ENCODE measurements at regions not wholly inside any gene's neighbourhood (a gene's known extent, or its start where the extent isn't known, plus 50 kb on each side); places are given as distances from the start of the nearest gene placed in this dataset.

GRCh38 chr16:85495823-85496538, 117.1 kb upstream of the GSE1 start:
- H3K23ac ChIP-seq (ENCODE audit: low read length) = no peak overlapping the region
- no peak overlapping the region for H3K4me3 ChIP-seq (ENCODE audit: low read length)
- no peak overlapping the region for H4K8ac ChIP-seq (ENCODE audit: low read depth, low read length)
- peaks cover 5% of the 10 kb centered on the region for H3K4me1 ChIP-seq (ENCODE audit: control insufficient read depth, low read depth, low read length)
- no peaks in the 10 kb centered on the region for H3K27me3 ChIP-seq (ENCODE audit: insufficient read depth, low read length, poor library complexity)
- H3K56ac ChIP-seq (ENCODE audit: low read length) = no peak overlapping the region
- H3K4me2 ChIP-seq (ENCODE audit: low read length) = no peak overlapping the region
- no peaks in the 10 kb centered on the region for H3K79me1 ChIP-seq (ENCODE audit: low read length)
- H3K9ac ChIP-seq (ENCODE audit: low read length) = no peak overlapping the region
- H3K36me3 ChIP-seq (ENCODE audit: control insufficient read depth, insufficient read depth, low read length) = no peaks in the 10 kb centered on the region
- H2BK5ac ChIP-seq (ENCODE audit: low read length) = no peak overlapping the region
- H2BK15ac ChIP-seq (replicated peaks; ENCODE audit: low read depth) = no peak overlapping the region
- no peak overlapping the region for H3K4ac ChIP-seq (ENCODE audit: low read depth, low read length)
- H4K5ac ChIP-seq (ENCODE audit: low read length) = no peak overlapping the region
- DNase-seq = no peak
- no peak overlapping the region for H3K18ac ChIP-seq (ENCODE audit: low read length)
- no peak overlapping the region for H2AK5ac ChIP-seq (ENCODE audit: low read length)
- H3K27ac ChIP-seq (ENCODE audit: low read depth, low read length) = no peak overlapping the region
- H3K79me2 ChIP-seq (ENCODE audit: control insufficient read depth, insufficient read depth, low read length) = no peaks in the 10 kb centered on the region
- H2BK120ac ChIP-seq (ENCODE audit: low read depth, low read length) = no peak overlapping the region
- WGBS (ENCODE audit: extremely low coverage, insufficient coverage, low lambda C conversion rate) = no CpG with 5 or more reads among the region's 40 CpGs

GRCh38 chr16:85497622-85498314, 115.4 kb upstream of the GSE1 start:
- no CpG with 5 or more reads among the region's 17 CpGs for WGBS (ENCODE audit: extremely low coverage, insufficient coverage, low lambda C conversion rate)
- no peak overlapping the region for H4K5ac ChIP-seq (ENCODE audit: low read length)
- H3K4me1 ChIP-seq (ENCODE audit: control insufficient read depth, low read depth, low read length) = no peaks in the 10 kb centered on the region
- no peak overlapping the region for H3K4ac ChIP-seq (ENCODE audit: low read depth, low read length)
- H4K8ac ChIP-seq (ENCODE audit: low read depth, low read length) = no peak overlapping the region
- H2BK15ac ChIP-seq (replicated peaks; ENCODE audit: low read depth) = no peak overlapping the region
- H2BK5ac ChIP-seq (ENCODE audit: low read length) = no peak overlapping the region
- no peak overlapping the region for H3K18ac ChIP-seq (ENCODE audit: low read length)
- no peaks in the 10 kb centered on the region for H3K79me2 ChIP-seq (ENCODE audit: control insufficient read depth, insufficient read depth, low read length)
- H3K9ac ChIP-seq (ENCODE audit: low read length) = no peak overlapping the region
- no peak overlapping the region for H2BK120ac ChIP-seq (ENCODE audit: low read depth, low read length)
- H3K27me3 ChIP-seq (ENCODE audit: insufficient read depth, low read length, poor library complexity) = no peaks in the 10 kb centered on the region
- no peaks in the 10 kb centered on the region for H3K36me3 ChIP-seq (ENCODE audit: control insufficient read depth, insufficient read depth, low read length)
- H3K4me2 ChIP-seq (ENCODE audit: low read length) = no peak overlapping the region
- H3K56ac ChIP-seq (ENCODE audit: low read length) = no peak overlapping the region
- no peak overlapping the region for H2AK5ac ChIP-seq (ENCODE audit: low read length)
- H3K79me1 ChIP-seq (ENCODE audit: low read length) = no peaks in the 10 kb centered on the region
- H3K4me3 ChIP-seq (ENCODE audit: low read length) = no peak overlapping the region
- no peak overlapping the region for H3K27ac ChIP-seq (ENCODE audit: low read depth, low read length)
- DNase-seq = no peak
- no peak overlapping the region for H3K23ac ChIP-seq (ENCODE audit: low read length)

- Histone ChIP-seq H4K8ac (ENCODE audit: low read depth, low read length) (no peak overlapping the region), H3K18ac (ENCODE audit: low read length) (no peak overlapping the region), H3K23ac (ENCODE audit: low read length) (no peak overlapping the region), H3K4me1 (ENCODE audit: control insufficient read depth, low read depth, low read length) (no peaks in the 10 kb centered on the region), H3K36me3 (ENCODE audit: control insufficient read depth, insufficient read depth, low read length) (no peaks in the 10 kb centered on the region), H2BK15ac (replicated peaks; ENCODE audit: low read depth) (no peak overlapping the region), H2AK5ac (ENCODE audit: low read length) (no peak overlapping the region), H2BK120ac (ENCODE audit: low read depth, low read length) (no peak overlapping the region), H4K5ac (ENCODE audit: low read length) (no peak overlapping the region), H3K56ac (ENCODE audit: low read length) (no peak overlapping the region), H2BK5ac (ENCODE audit: low read length) (no peak overlapping the region), H3K79me2 (ENCODE audit: control insufficient read depth, insufficient read depth, low read length) (no peaks in the 10 kb centered on the region), H3K27me3 (ENCODE audit: insufficient read depth, low read length, poor library complexity) (no peaks in the 10 kb centered on the region), H3K4ac (ENCODE audit: low read depth, low read length) (no peak overlapping the region), H3K4me3 (ENCODE audit: low read length) (no peak overlapping the region), H3K9ac (ENCODE audit: low read length) (no peak overlapping the region), H3K27ac (ENCODE audit: low read depth, low read length) (no peak overlapping the region), H3K4me2 (ENCODE audit: low read length) (no peak overlapping the region), H3K79me1 (ENCODE audit: low read length) (no peaks in the 10 kb centered on the region)
- DNase-seq = no peak
- WGBS (ENCODE audit: extremely low coverage, insufficient coverage, low lambda C conversion rate) = no CpG with 5 or more reads among the region's 8 CpGs
Observed at GRCh38 chr16:85498607-85499006, 114.5 kb upstream of the GSE1 start.

- Histone ChIP-seq H3K79me2 (ENCODE audit: control insufficient read depth, insufficient read depth, low read length) (no peaks in the 10 kb centered on the region), H4K5ac (ENCODE audit: low read length) (no peak overlapping the region), H3K27me3 (ENCODE audit: insufficient read depth, low read length, poor library complexity) (no peaks in the 10 kb centered on the region), H3K4me3 (ENCODE audit: low read length) (no peak overlapping the region), H3K79me1 (ENCODE audit: low read length) (no peaks in the 10 kb centered on the region), H3K18ac (ENCODE audit: low read length) (no peak overlapping the region), H3K4me2 (ENCODE audit: low read length) (no peak overlapping the region), H3K9ac (ENCODE audit: low read length) (no peak overlapping the region), H2AK5ac (ENCODE audit: low read length) (no peak overlapping the region), H3K56ac (ENCODE audit: low read length) (no peak overlapping the region), H3K4me1 (ENCODE audit: control insufficient read depth, low read depth, low read length) (no peaks in the 10 kb centered on the region), H2BK5ac (ENCODE audit: low read length) (no peak overlapping the region), H3K36me3 (ENCODE audit: control insufficient read depth, insufficient read depth, low read length) (no peaks in the 10 kb centered on the region), H2BK15ac (replicated peaks; ENCODE audit: low read depth) (no peak overlapping the region), H3K27ac (ENCODE audit: low read depth, low read length) (no peak overlapping the region), H3K4ac (ENCODE audit: low read depth, low read length) (no peak overlapping the region), H4K8ac (ENCODE audit: low read depth, low read length) (no peak overlapping the region), H3K23ac (ENCODE audit: low read length) (no peak overlapping the region), H2BK120ac (ENCODE audit: low read depth, low read length) (no peak overlapping the region)
- no CpG with 5 or more reads among the region's 12 CpGs for WGBS (ENCODE audit: extremely low coverage, insufficient coverage, low lambda C conversion rate)
- DNase-seq = no peak
Observed at GRCh38 chr16:85500220-85500619, 112.9 kb upstream of the GSE1 start.

GRCh38 chr16:85501900-85502299, 111.2 kb upstream of the GSE1 start:
- H3K4ac ChIP-seq (ENCODE audit: low read depth, low read length) = no peak overlapping the region
- H4K5ac ChIP-seq (ENCODE audit: low read length) = no peak overlapping the region
- no peak overlapping the region for H2BK120ac ChIP-seq (ENCODE audit: low read depth, low read length)
- no peak overlapping the region for H3K56ac ChIP-seq (ENCODE audit: low read length)
- H3K79me2 ChIP-seq (ENCODE audit: control insufficient read depth, insufficient read depth, low read length) = no peaks in the 10 kb centered on the region
- H3K9ac ChIP-seq (ENCODE audit: low read length) = no peak overlapping the region
- no peak for DNase-seq
- H4K8ac ChIP-seq (ENCODE audit: low read depth, low read length) = no peak overlapping the region
- H3K4me2 ChIP-seq (ENCODE audit: low read length) = no peak overlapping the region
- H2BK15ac ChIP-seq (replicated peaks; ENCODE audit: low read depth) = no peak overlapping the region
- H3K27me3 ChIP-seq (ENCODE audit: insufficient read depth, low read length, poor library complexity) = no peaks in the 10 kb centered on the region
- H3K27ac ChIP-seq (ENCODE audit: low read depth, low read length) = no peak overlapping the region
- H3K4me1 ChIP-seq (ENCODE audit: control insufficient read depth, low read depth, low read length) = no peaks in the 10 kb centered on the region
- no CpG with 5 or more reads among the region's 11 CpGs for WGBS (ENCODE audit: extremely low coverage, insufficient coverage, low lambda C conversion rate)
- H3K36me3 ChIP-seq (ENCODE audit: control insufficient read depth, insufficient read depth, low read length) = no peaks in the 10 kb centered on the region
- H3K4me3 ChIP-seq (ENCODE audit: low read length) = no peak overlapping the region
- H3K23ac ChIP-seq (ENCODE audit: low read length) = no peak overlapping the region
- H2AK5ac ChIP-seq (ENCODE audit: low read length) = no peak overlapping the region
- no peaks in the 10 kb centered on the region for H3K79me1 ChIP-seq (ENCODE audit: low read length)
- no peak overlapping the region for H2BK5ac ChIP-seq (ENCODE audit: low read length)
- H3K18ac ChIP-seq (ENCODE audit: low read length) = no peak overlapping the region

Data from mesendoderm (in vitro differentiated cells).